HG02678 (cell line): ENCODE measurements at regions not wholly inside any gene's neighbourhood (a gene's known extent, or its start where the extent isn't known, plus 50 kb on each side); places are given as distances from the start of the nearest gene placed in this dataset.
"Not testable (repeated sequence)": the region's sequence is repeated elsewhere in the genome, so short reads cannot be mapped to it uniquely, and the experiment has no call there.

Experiments
- ATAC-seq: cut with Tn5 transposase; IDR thresholded peaks from one replicate; pipeline ENCODE4 v1.9.1; 2021; ENCODE audit warnings: mild to moderate bottlenecking, moderate library complexity; ENCODE audit not compliant: unreplicated experiment

DNA sequence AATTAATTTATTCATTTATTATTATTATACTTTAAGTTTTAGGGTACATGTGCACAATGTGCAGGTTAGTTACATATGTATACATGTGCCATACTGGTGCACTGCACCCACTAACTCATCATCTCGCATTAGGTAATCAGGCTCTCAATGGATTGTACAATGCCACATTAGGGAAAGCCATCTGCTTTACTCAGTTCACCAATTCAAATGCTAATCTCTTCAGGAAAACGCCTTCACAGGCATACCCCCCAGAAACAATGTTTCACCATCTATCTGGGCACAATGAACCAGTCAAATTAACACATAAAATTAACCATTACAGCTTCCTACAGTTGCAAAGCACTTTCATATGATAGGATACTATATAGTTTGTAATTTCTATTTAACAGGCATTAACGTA is 84.8 kb upstream of the DNAJC10 start:
- no peak for ATAC-seq

DNA sequence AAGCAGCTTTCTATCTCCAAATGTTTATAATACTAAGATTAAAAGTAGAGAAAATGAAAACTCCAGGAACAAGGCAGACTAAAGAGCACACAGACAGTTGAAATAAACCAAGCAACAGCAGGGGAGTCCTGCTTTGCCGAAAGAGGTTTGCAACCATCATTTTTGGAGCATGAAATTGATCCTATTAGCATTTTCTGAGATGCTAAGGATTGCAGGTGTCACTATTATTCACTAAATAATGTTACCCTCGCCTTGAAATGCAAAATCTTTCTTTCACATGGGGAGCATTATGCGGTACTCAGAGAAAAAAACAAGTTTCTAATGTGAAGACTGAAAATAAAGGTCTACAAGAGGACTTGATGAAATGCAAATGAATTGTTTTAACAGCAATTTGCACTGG is 81.7 kb upstream of the DNAJC10 start:
- no peak for ATAC-seq

DNA sequence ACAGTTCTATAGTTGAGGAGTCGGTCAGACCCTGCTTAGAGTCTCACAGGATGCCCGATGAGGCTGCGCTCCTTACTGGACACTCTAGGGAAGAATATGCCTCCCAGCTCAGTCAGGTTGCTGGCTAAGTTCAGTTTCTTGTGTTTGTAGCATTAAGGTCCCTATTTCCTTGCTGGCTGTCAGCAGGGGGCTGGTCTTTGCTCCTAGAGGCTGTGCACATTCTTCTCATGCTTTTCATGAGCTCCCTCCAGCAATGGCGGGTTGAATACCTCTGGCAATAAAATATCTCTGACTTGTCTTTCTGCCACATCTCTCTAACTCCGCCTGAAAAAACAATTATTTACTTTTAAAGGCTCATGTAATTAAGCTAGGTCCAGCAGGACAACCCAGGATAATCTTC is 79.4 kb upstream of the DNAJC10 start:
- no peak for ATAC-seq

DNA sequence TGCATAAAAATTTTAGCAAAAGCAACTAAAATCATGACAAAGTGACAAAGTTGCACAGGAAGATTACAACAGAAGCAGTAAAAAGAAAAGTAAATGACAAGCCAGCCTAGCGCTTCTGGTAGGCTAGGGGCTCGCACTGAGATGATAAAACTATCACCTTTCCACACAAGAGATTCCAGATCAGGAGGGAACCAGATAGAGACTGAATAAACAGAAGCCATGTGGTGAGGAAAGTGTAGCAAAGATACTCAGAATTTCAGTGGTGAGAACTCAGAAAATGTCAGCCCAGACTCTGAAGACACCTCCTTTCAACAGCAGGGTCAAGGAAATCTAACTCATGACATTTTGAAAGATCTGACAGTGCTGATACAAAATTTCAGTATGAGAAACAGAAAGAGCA is 77.4 kb upstream of the DNAJC10 start:
- no peak for ATAC-seq

GRCh38 chr2:182639971-182640370 is 76.1 kb upstream of the DNAJC10 start:
- ATAC-seq, result no peak

DNA sequence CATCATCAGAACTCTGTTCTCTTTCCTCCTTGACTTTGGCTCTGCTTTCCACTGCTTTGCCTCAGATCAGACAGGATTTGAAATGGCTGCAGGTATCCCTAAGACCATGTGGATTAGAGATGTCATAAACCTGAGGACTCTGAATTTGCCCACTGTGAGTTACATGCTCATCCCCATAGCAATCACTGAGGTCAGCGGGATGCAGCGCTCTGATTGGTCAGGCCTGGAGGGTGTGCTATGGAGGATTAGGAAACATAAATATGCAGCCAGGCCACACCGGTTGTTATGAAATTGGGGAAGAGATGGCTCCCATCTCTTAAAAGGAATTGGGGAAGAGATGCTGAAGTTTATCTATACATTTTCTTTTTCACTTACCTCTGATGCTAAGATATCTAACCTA is 73.7 kb upstream of the DNAJC10 start:
- peak; percentile 100 for ATAC-seq

- no peak for ATAC-seq
Measured at GRCh38 chr2:182646763-182647498, 69.1 kb upstream of the DNAJC10 start.

- ATAC-seq, result no peak
Measured at GRCh38 chr2:182647499-182647787, 68.6 kb upstream of the DNAJC10 start.

- ATAC-seq, result peak; percentile 46
Measured at GRCh38 chr2:182649316-182649715, 66.7 kb upstream of the DNAJC10 start.

DNA sequence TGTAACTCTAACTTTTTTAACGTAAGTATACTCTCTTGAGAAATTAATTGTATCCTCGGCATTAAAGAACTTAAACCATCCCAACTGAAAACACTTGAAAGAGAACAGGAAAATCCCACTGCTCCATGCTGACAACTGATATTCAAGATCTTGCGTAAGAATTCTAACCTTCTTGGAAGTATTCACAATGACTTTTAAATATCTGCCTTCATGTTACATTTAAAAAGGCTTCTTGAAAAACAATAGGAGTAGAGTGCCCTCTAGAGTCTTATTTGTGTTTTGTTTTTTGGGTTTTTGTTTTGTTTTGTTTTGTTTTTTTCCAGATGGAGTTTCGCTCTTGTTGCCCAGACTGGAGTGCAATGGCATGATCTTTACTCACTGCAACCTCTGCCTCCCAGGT is 65.4 kb upstream of the DNAJC10 start:
- no peak for ATAC-seq

DNA sequence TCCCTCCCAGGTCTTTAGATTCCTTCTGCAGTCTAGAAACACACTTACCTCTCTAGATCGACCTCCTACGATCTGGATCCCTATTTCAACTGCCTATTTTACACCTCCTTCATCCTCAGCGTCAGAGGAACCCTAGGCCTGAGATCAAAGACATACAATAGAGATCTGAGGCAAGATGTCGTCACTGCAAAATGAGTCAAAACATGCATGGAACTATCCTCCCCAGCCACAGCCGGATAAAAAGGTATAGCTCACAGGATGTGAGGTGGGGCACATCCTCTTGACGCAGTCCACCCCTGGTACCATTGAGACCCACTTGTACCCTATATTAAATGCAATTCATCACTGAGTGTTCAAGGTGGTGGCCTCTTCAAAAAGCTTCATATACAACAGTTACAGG is 63.7 kb upstream of the DNAJC10 start:
- no peak for ATAC-seq

- no peak for ATAC-seq
Measured at GRCh38 chr2:182655750-182656149, 60.3 kb upstream of the DNAJC10 start.

DNA sequence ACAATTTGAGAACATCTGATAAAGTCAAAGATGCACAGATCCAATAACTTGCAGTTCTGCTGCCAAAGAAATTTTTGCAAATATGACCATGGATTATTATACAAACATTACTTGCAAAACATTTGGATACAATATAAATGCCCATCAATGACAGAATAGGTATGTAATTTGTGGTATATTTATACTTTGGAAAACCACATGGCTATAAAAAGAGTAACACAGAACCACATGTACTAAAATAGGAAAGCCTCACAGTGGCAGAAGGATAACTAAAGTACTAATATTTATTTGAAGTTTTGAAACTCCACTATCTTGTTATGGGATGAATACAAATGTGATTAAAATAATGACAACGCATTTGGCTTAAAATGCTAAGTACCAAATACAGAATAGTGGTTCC is 51.8 kb upstream of the DNAJC10 start:
- ATAC-seq, result no peak

DNA sequence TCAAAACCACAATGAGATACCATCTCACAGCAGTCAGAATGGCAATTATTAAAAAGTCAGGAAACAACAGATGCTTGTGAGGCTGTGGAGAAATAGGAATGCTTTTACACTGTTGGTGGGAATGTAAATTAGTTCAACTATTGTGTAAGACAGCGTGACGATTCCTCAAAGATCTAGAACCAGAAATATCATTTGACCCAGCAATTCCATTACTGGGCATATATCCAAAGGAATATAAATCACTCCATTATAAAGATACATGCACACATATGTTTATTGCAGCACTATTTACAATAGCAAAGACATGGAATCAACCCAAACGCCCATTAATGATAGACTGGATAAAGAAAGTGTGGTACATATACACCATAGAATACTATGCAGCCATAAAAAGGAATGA is 50.6 kb upstream of the DNAJC10 start:
- not testable (repeated sequence) for ATAC-seq
